Right ventricle myocardium superior (tissue), 1 donor: ENCODE measurements at regions not wholly inside any gene's neighbourhood (a gene's known extent, or its start where the extent isn't known, plus 50 kb on each side); places are given as distances from the start of the nearest gene placed in this dataset.

ENCODE experiments used
- ATAC-seq: fragments of 200-7000 bp; cut with Tn5 transposase; one replicate; pipeline ENCODE4 v1.9.1; 2020; ENCODE audit warnings: mild to moderate bottlenecking; ENCODE audit not compliant: poor library complexity
- DNase-seq: peaks from one replicate; pipeline ENCODE4 v3.0.0-alpha.2; 2020
- intact Hi-C: fragments of 100-400 bp; cut with DNase I; formaldehyde crosslinking; loops from one replicate; pipeline ENCODE4 v1.11.2; 2022
- donor health status: DM: no; HTN: yes; CAD: no; lungs with severe emphysema.

GRCh38 chr10:63723320-63723719 lies 202.1 kb downstream of the REEP3 start:
- no peak for ATAC-seq

DNA sequence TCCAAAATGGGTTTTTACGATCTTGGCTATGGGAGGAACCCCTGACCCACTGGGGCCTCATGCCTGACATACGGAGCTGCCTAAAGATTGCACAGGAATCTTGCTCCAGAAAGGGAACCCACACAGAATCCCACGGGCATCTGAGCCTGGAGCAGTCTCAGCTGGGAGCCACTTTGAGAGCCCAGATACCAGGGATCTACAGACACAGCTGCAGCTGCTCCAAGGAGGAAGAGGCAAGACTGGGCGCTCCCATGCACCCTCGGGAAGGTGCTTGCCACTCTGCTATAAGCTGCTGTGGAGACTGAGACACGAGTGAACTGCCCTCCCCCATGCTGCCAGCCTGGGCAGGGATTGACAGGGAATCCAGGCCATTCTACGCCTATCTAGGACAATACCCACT lies 202.5 kb downstream of the REEP3 start:
- intact Hi-C loops, result no loop called here
- DNase-seq, result no peak
- no peak for ATAC-seq

More at GRCh38 chr10:63723320-63723719, 202.1 kb downstream of the REEP3 start:
- intact Hi-C loops, result no loop called here
- no peak for DNase-seq

GRCh38 chr10:63724922-63725321 lies 203.7 kb downstream of the REEP3 start:
- ATAC-seq (no peak), DNase-seq (no peak)
- intact Hi-C loops, result no loop called here

DNA sequence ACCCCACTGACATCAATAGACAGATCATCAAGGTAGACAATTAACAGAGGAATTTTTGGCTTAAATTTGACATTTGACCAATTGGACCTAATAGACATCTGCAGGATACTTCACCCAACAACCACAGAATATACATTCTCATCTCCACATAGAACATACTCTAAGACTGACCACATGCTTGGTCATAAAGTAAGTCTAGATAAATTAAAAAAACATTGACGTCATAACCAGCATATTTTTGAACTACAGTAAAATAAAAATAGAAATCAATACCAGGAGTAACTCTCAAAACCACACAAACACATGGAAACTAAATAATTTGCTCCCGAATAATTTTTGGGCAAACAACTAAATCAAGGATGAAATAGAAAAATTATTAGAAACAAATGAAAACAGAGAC lies 205.7 kb downstream of the REEP3 start:
- DNase-seq, result no peak
- no peak for ATAC-seq
- intact Hi-C loops, result no loop called here

- DNase-seq (no peak), ATAC-seq (no peak)
- intact Hi-C loops, result no loop called here
Observed at GRCh38 chr10:63727636-63728035, 206.4 kb downstream of the REEP3 start.

- no peak for DNase-seq
- intact Hi-C loops, result no loop called here
- ATAC-seq, result no peak
Observed at GRCh38 chr10:63735305-63735704, 214.1 kb downstream of the REEP3 start.

- ATAC-seq (no peak), DNase-seq (no peak)
- intact Hi-C loops, result no loop called here
Observed at GRCh38 chr10:63738410-63738809, 217.2 kb downstream of the REEP3 start.

DNA sequence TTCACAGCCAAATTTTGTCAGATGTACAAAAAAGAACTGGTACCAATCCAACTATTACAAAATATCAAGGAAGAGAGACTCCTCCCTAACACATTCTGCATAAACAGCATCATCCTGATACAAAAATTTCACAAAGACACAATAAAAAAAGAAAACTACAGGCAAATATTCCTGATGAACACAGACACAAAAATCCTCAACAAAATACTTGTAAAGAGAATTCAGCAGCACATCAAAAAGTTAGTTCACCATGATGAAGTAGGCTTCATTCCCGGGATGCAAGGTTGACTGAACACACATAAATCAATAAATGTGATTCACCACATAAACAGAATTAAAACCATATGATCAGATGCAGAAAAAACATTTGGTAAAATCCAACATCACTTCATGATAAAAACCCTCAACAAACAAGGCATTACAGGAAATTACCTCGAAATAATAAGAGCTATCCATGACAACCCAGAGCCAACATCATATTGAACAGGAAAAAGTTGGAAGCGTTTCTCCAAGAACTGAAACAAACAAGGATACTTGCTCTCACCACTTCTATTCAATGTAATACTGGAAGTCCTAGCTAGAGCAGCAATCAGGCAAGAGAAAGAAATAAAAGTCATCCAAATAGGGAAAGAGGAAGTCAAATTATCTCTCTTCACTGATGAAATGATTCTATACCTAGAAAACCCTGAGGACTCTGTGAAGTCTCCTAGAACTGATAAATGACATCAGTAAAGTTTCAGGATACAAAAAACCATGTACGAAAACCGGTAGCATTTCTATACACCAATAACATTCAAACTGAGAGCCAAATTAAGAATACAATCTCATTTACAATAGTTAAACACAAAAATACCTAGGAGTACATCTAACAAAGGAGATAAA lies 223.1 kb downstream of the REEP3 start:
- ATAC-seq, result peak; percentile 63
- intact Hi-C loops, result no loop called here
- DNase-seq, result no peak

DNA sequence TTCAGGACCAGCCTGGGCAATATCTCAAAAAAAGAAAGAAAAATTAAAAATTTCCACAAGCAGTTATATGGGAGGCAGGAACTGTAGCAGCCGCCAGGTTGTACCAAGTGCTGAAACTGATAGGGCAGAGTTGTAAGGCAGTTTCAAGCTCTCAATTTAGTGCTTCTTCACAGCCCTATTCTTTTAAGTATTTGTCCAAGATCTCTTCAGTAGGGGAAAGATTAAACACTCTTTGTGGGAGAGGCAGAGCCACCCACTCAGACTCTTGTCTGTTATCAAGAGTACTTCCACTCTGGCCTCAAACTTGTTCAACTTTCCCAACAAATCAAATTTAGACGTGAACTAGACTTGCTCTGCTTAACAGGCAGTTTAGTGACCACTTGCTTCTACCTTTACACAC lies 228.7 kb downstream of the REEP3 start:
- ATAC-seq, result no peak
- no peak for DNase-seq
- intact Hi-C loops, result no loop called here

GRCh38 chr10:63751836-63752235 lies 230.6 kb downstream of the REEP3 start:
- DNase-seq (no peak), ATAC-seq (no peak)
- intact Hi-C loops, result no loop called here

DNA sequence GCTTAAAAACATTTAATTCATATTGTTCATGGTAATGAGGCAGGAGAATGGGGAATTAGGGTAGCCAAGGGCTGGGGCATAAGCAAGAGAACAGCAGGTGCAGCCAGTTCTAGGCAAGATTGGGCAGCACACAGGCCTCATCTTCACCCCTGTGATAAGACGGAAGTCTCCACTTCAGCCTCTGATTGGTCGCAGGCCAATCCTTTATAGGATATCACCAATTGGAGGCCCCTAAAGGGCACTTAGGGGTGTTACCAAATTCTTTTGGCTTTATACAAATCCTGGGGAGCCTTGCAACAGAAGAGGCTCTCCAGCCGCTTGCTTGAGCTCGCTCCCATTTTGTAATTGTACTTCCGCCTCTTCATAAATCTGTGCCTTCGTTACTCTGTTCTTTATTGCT lies 231.1 kb downstream of the REEP3 start:
- no peak for ATAC-seq
- no peak for DNase-seq
- intact Hi-C loops, result no loop called here

- DNase-seq, result no peak
- ATAC-seq, result no peak
- intact Hi-C loops, result no loop called here
Observed at GRCh38 chr10:63753808-63754207, 232.6 kb downstream of the REEP3 start.

DNA sequence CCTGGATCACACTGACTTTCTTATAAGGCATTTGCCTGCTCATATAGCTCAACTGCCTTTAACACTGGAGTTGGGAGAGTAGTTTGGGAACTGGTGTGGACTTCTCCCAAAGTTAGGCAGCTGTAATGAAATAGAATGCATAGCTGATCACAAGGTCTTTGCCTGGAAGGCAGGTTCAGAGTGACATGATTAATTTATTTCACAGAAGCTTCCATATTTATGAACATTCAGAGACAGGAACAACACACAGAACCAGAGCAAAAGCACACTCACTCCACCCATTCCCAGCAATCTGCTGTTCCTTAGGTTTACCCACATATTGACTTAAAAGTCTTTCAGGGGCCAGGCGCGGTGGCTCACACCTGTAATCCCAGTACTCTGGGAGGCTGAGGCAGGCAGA lies 234.2 kb downstream of the REEP3 start:
- ATAC-seq (no peak), DNase-seq (no peak)
- intact Hi-C loops, result no loop called here

GRCh38 chr10:63757067-63757466 lies 235.9 kb downstream of the REEP3 start:
- intact Hi-C loops, result no loop called here
- no peak for ATAC-seq
- DNase-seq, result no peak

DNA sequence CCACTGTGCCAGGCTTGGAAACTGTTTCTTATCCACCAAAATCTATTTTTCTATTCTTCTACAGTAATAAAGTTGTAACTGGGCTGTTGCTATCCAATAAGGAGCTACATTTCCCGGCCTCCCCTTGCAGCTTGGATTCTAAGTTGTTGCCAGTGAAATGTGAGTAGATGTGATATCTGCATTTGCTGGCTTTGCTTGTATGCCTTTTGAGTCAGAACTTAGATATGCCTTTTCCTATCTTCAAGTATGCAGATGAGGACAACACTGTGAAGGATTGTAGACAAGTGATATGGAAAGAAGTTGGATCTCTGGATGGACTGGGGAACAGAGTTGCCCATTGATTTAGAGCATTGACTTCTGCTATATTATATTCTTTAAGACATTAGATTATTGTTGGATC lies 236.9 kb downstream of the REEP3 start:
- intact Hi-C loops, result no loop called here
- ATAC-seq (no peak), DNase-seq (no peak)

DNA sequence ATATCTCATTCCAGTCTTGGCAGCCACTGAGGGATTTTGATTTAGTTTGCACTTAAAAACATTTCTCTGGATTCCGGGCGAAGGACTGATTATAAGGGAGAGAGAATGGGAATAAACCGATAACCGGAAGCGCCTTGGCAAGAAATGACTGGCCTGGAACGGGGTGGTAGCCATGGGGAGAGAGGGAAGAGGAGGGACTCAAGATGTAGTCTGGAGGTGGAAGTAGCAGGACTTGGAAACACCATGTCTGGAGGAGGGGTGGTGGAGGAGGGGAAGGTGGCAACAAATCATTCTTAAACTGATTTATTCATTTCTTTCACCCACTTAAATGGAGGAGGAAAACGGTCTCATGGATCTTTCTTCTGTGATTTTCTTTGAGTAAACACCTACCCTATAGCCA lies 238.1 kb downstream of the REEP3 start:
- intact Hi-C loops, result no loop called here
- no peak for DNase-seq
- ATAC-seq, result no peak

DNA sequence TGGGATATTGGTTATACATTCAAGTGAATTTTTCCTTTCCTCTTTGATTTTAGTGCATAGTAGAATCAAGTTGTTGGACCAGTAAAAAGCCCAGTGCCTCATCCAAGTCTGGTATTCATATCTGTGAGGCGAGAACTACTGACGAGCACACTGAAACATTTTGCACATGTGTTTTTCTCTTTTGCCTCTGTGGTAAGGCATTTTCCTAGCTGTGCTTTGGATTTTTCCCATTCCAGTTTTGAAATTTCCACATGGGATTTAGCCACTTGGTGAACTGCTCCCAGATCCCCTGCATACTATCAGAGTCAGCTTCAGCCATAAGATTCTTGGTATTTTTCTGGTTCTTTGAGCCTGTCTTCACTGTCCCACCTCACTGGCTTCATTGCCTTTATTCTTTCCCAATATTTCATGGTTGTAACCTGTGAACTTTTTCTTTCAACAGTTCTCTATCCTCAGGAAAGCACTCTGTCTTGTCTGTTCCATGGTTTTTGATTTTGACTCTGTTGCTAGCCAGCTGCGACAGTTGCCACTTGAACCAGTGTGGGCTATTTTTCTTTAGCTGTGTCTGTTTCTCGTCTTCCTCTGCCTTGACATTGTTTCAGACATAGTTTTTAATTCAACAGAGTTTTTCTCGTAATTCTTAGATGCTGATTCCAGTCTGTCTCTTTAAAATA lies 239.0 kb downstream of the REEP3 start:
- no peak for DNase-seq
- peak; percentile 80 for ATAC-seq
- intact Hi-C loops, result no loop called here

GRCh38 chr10:63760708-63761047 lies 239.5 kb downstream of the REEP3 start:
- intact Hi-C loops, result no loop called here
- DNase-seq (no peak), ATAC-seq (peak; percentile 54)

DNA sequence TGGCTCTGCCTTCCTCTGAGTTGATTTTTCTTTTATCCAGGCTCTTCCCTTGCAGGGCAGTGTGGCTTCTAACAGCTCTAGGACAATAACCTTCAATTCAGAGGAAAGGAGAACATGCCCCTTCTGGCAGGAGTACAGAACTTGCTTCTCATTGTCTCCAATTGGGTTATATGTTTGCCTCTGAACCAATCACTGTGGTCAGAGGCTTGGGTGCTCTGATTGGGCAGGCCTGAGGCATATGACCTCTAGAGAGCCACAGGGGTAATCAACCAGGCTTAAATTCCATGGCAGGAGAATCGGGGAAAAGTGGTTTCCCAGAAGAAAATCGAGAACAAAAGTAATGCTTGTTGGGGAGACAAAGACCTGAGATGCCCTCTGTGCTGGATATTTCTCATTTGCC lies 240.0 kb downstream of the REEP3 start:
- DNase-seq (no peak), ATAC-seq (no peak)
- intact Hi-C loops, result no loop called here

DNA sequence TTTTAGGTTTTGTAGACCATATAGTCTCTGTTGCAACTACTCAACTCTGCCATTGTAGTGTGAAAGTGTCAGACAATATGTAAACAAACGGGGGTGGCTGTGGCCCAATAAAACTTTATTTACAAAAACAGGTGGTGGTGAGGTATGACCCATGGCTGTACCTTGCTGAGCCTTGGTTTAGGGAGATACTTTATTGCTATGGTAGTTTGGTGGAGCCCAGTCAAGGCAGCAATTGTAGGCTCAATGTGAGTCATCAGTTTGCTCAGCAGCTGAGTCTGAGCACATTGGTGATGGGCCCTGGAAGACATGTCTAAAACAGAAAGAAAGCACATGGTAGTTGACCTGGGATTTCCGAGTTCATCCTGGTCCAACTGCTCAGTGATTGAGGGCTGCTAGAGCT lies 242.5 kb downstream of the REEP3 start:
- intact Hi-C loops, result no loop called here

More for the DNA sequence above, 242.5 kb downstream of the REEP3 start:
- ATAC-seq (no peak), DNase-seq (no peak)
